Neural cell (in vitro differentiated cells): ENCODE measurements at regions not wholly inside any gene's neighbourhood (a gene's known extent, or its start where the extent isn't known, plus 50 kb on each side); places are given as distances from the start of the nearest gene placed in this dataset.

ENCODE experiments used
- CTCF ChIP-seq: fragments of 450-650 bp; IDR thresholded peaks from 2 replicates; pipeline ENCODE4 v1.5.1; 2014; ENCODE audit warnings: antibody characterized with exemption, mild to moderate bottlenecking, moderate library complexity; ENCODE audit not compliant: poor library complexity, severe bottlenecking
- EP300 ChIP-seq: fragments of 450-650 bp; conservative IDR thresholded peaks from 2 replicates; pipeline ENCODE4 v1.6.1; 2014; ENCODE audit warnings: antibody characterized with exemption, mild to moderate bottlenecking, moderate library complexity; ENCODE audit not compliant: poor library complexity, severe bottlenecking
- EZH2 ChIP-seq: fragments of 200-600, 300-800 bp; shearing (Covaris generic), sonication (generic); IDR thresholded peaks from 2 replicates; pipeline ENCODE4 v1.6.1; 2014; ENCODE audit warnings: antibody characterized with exemption, low read length, borderline replicate concordance, mild to moderate bottlenecking; ENCODE audit not compliant: insufficient read depth, poor library complexity, severe bottlenecking
- MXI1 ChIP-seq: fragments of 450-650 bp; conservative IDR thresholded peaks from 2 replicates; pipeline ENCODE4 v1.6.1; 2014; ENCODE audit warnings: antibody characterized with exemption, mild to moderate bottlenecking; ENCODE audit not compliant: poor library complexity, severe bottlenecking
- POLR2AphosphoS5 ChIP-seq: IDR thresholded peaks from 2 replicates; pipeline ENCODE4 v1.6.1; 2012
- RAD21 ChIP-seq: fragments of 450-650 bp; conservative IDR thresholded peaks from 2 replicates; pipeline ENCODE4 v1.6.1; 2014; ENCODE audit warnings: antibody characterized with exemption, mild to moderate bottlenecking, moderate library complexity
- SMC3 ChIP-seq: fragments of 450-650 bp; conservative IDR thresholded peaks from 2 replicates; pipeline ENCODE4 v1.6.1; 2014; ENCODE audit warnings: antibody characterized with exemption, mild to moderate bottlenecking, moderate library complexity; ENCODE audit not compliant: poor library complexity
- TAF1 ChIP-seq: IDR thresholded peaks from 2 replicates; pipeline ENCODE4 v1.6.1; 2012; ENCODE audit warnings: low read depth
- TF ChIP-seq, protein P1 (sequence below): IDR thresholded peaks from 2 replicates; pipeline ENCODE4 v1.6.1; 2012; ENCODE audit warnings: borderline replicate concordance

DNA sequence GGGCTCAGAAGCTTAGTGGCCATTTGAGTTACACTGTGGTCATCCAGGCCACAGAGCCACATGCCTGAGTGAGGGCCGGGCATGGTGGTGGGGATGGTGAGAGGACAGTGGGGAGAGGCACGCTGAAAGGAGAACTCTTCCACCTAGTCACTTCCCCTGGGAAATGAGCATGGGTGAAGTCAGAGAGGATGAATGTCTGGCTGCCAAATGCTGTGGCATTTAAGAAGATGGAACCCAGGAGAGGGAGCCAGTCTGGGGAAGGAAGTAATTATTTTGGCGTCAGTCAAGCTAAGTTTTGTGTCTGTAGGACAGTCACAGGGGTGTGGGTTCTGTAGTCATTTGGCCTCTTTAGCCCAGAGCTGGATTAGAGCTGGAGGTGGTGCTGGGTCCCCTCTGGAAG is 86.0 kb upstream of the PODXL start:
- TF ChIP-seq TAF1 (no peak), RAD21 (no peak), EZH2 (no peak), POLR2AphosphoS5 (no peak), CTCF (no peak), SMC3 (no peak), EP300 (no peak), MXI1 (no peak)
- TF ChIP-seq, protein P1, sequence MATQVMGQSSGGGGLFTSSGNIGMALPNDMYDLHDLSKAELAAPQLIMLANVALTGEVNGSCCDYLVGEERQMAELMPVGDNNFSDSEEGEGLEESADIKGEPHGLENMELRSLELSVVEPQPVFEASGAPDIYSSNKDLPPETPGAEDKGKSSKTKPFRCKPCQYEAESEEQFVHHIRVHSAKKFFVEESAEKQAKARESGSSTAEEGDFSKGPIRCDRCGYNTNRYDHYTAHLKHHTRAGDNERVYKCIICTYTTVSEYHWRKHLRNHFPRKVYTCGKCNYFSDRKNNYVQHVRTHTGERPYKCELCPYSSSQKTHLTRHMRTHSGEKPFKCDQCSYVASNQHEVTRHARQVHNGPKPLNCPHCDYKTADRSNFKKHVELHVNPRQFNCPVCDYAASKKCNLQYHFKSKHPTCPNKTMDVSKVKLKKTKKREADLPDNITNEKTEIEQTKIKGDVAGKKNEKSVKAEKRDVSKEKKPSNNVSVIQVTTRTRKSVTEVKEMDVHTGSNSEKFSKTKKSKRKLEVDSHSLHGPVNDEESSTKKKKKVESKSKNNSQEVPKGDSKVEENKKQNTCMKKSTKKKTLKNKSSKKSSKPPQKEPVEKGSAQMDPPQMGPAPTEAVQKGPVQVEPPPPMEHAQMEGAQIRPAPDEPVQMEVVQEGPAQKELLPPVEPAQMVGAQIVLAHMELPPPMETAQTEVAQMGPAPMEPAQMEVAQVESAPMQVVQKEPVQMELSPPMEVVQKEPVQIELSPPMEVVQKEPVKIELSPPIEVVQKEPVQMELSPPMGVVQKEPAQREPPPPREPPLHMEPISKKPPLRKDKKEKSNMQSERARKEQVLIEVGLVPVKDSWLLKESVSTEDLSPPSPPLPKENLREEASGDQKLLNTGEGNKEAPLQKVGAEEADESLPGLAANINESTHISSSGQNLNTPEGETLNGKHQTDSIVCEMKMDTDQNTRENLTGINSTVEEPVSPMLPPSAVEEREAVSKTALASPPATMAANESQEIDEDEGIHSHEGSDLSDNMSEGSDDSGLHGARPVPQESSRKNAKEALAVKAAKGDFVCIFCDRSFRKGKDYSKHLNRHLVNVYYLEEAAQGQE = no peak
